ENCODE measurements at regions not wholly inside any gene's neighbourhood (a gene's known extent, or its start where the extent isn't known, plus 50 kb on each side); places are given as distances from the start of the nearest gene placed in this dataset.
A peak's percentile ranks its signal among the peaks of the same experiment; 100 is the strongest.

DNA sequence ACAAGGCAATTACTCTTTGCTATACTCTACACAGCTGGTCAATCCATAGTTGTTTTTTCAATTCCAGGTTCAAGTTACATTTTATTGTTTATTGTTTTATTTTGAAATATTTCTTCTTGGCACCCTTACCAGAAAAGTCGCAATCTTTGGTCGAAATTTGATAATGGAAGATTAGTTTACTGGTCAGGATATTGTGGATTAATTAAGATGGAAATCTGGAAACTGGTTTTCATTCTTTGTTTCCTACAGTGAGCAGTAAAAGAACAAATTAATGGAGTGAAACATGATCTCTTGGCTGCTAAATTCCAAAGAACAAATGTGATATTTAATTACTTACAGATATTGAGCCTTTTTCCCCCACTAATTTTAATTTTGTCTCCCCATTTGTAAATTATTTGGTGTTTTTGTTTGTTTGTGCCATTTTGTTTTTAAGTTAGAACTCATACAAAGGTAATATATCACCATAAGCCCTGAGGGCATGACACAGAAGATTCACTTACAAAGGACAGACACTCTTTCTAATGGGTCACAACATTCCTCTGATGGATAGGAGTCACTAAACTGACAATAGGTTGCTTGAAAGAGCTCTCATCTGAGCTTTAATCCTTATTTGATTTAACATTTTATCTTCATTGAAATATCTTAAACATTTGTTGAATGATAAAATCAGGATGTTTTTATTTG, 700.2 kb downstream of the KCNJ2 start:
- Histone ChIP-seq H3K9ac (ENCODE audit: low read length) (no peak overlapping the region), H3K4me3 (ENCODE audit: low read length) (no peak overlapping the region), H3K36me3 (ENCODE audit: control insufficient read depth, low read depth, low read length) (no peaks in the 10 kb centered on the region), H3K4me1 (ENCODE audit: control insufficient read depth, low read depth, low read length) (peaks cover 21% of the 10 kb centered on the region), H3K27ac (ENCODE audit: low read length) (peak overlapping the region; percentile 75), H3K9me3 (ENCODE audit: control insufficient read depth, low read depth, low read length) (no peaks in the 10 kb centered on the region), H3K27me3 (ENCODE audit: control insufficient read depth, insufficient read depth, low read length) (no peaks in the 10 kb centered on the region)

DNA sequence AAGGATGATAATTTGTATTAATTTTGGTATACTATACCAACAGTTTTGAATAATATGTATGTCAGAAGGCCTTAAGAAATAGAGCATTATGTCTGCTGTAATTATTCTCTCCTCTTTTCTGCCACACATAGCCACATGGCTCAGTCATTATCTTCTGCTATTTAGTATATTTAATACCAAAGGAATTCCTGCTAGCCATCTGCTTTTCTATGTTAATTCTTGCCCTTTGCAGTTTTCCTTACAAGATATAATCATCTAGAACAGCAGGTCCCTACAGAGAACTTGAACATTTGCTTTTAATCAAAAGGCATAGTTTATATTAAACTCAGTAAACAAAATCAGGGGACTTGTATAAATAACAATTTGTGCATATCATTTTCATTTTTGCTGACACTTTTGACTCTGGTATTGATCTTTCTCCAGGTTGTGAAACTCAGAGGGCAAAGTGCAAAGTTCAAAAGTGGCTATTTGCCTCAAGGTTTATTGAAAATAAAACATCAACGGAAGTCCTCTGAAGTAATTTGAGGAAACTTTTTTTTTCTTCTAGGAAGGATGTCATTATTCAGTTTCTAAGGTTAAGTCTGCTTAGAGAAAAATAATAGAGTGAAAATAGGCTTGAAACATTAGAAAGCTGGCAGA, 702.0 kb downstream of the KCNJ2 start:
- H3K27ac ChIP-seq (ENCODE audit: low read length), result no peak overlapping the region
- no peaks in the 10 kb centered on the region for H3K36me3 ChIP-seq (ENCODE audit: control insufficient read depth, low read depth, low read length)

DNA sequence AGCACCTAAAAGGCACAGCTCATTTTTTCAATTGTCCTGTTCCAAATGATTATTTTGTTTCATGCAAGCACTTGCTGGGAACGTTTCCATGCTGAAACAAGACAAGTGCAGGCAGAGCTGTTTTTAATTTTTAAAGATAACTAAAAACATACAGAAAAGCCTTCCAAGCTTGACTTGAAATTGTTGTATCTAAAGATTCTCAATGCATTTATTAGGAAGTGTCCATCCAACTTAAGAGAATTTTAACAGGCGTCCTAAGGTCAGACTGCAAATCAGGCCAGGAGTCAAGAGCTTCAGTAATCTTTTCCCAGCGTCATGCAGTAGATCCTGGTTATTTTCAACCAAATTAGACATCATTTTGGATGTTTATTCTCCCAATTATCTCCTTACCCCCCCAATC, 702.8 kb downstream of the KCNJ2 start:
- H3K9me3 ChIP-seq (ENCODE audit: control insufficient read depth, low read depth, low read length), result no peaks in the 10 kb centered on the region
- peaks cover 21% of the 10 kb centered on the region for H3K4me1 ChIP-seq (ENCODE audit: control insufficient read depth, low read depth, low read length)
- H3K36me3 ChIP-seq (ENCODE audit: control insufficient read depth, low read depth, low read length), result no peaks in the 10 kb centered on the region
- H3K9ac ChIP-seq (ENCODE audit: low read length), result no peak overlapping the region
- H3K4me3 ChIP-seq (ENCODE audit: low read length), result no peak overlapping the region
- no peak overlapping the region for H3K27ac ChIP-seq (ENCODE audit: low read length)
- H3K27me3 ChIP-seq (ENCODE audit: control insufficient read depth, insufficient read depth, low read length), result no peaks in the 10 kb centered on the region

More for the DNA sequence above, 702.0 kb downstream of the KCNJ2 start:
- peaks cover 21% of the 10 kb centered on the region for H3K4me1 ChIP-seq (ENCODE audit: control insufficient read depth, low read depth, low read length)
- H3K9ac ChIP-seq (ENCODE audit: low read length), result no peak overlapping the region
- H3K9me3 ChIP-seq (ENCODE audit: control insufficient read depth, low read depth, low read length), result no peaks in the 10 kb centered on the region
- no peaks in the 10 kb centered on the region for H3K27me3 ChIP-seq (ENCODE audit: control insufficient read depth, insufficient read depth, low read length)
- H3K4me3 ChIP-seq (ENCODE audit: low read length), result no peak overlapping the region

DNA sequence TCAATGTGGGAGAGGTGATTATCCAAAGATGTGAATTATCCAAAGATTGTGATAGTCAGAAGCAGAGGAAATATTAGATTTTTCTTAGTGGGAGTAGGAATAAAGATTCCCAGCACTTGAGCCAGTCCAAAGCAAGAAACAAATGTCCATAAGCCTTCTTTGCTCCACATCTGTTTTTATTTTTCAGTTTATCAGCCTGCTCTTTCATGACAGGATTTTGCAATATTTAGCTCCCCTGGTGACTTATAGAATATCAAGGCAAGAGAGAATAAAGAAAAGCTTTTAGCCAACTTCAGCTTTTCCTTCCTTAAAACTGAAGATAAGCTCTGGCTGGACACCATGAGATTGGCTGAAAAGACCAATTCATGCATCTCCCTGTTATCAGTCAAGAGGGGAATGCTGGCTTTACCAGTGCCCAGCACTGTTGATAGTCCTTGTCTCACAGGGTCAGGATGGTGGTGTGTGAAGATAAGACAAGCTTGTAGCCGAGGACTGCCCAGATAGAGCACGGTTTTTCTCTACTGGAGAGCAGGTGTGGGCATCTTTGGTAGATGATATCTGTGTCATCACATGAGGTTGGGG, 706.5 kb downstream of the KCNJ2 start:
- no peaks in the 10 kb centered on the region for H3K36me3 ChIP-seq (ENCODE audit: control insufficient read depth, low read depth, low read length)
- no peaks in the 10 kb centered on the region for H3K27me3 ChIP-seq (ENCODE audit: control insufficient read depth, insufficient read depth, low read length)
- H3K9me3 ChIP-seq (ENCODE audit: control insufficient read depth, low read depth, low read length), result no peaks in the 10 kb centered on the region
- H3K4me1 ChIP-seq (ENCODE audit: control insufficient read depth, low read depth, low read length), result peaks cover 7% of the 10 kb centered on the region
- no peak overlapping the region for H3K4me3 ChIP-seq (ENCODE audit: low read length)
- no peak overlapping the region for H3K27ac ChIP-seq (ENCODE audit: low read length)
- no peak overlapping the region for H3K9ac ChIP-seq (ENCODE audit: low read length)

DNA sequence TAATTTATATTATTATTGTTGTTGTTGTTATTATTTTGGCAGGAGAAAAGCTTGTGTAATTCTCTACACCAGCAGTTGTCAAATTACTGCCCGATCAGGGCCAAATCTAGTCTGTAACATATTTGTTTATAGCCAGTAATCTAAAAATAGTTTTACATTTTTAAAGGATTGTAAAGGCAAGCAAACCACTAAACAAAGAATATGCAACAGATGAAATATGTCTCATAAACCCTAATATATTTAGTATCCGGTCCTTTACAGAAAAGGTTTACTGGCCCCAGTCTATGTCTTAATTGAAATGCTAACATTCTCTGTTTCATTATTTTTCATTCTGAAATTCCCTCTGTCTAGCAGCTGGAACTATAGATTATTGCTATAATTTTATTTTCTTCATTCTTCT, 709.5 kb downstream of the KCNJ2 start:
- Histone ChIP-seq H3K4me1 (ENCODE audit: control insufficient read depth, low read depth, low read length) (no peaks in the 10 kb centered on the region), H3K36me3 (ENCODE audit: control insufficient read depth, low read depth, low read length) (no peaks in the 10 kb centered on the region), H3K9ac (ENCODE audit: low read length) (no peak overlapping the region), H3K27me3 (ENCODE audit: control insufficient read depth, insufficient read depth, low read length) (no peaks in the 10 kb centered on the region), H3K27ac (ENCODE audit: low read length) (no peak overlapping the region), H3K9me3 (ENCODE audit: control insufficient read depth, low read depth, low read length) (no peaks in the 10 kb centered on the region), H3K4me3 (ENCODE audit: low read length) (no peak overlapping the region)

DNA sequence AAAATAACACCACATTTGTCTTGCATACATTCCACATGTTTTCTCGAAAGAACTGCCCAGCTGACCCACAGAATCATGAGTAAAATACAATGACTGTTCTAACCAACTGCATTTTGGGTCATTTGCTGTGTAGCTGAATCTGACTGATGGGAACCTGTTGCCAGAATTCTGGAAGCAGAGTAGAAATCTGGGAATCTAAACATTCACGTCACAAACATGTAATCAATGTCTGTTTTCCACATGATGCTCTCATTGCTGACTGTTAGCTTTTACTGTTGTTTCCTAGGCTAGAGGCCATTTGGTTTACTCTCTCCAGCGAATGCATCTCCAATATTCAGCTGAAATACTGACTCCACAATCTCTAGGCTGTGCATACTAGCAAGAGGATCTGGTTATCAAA, 710.1 kb downstream of the KCNJ2 start:
- no peaks in the 10 kb centered on the region for H3K27me3 ChIP-seq (ENCODE audit: control insufficient read depth, insufficient read depth, low read length)
- no peaks in the 10 kb centered on the region for H3K36me3 ChIP-seq (ENCODE audit: control insufficient read depth, low read depth, low read length)
- no peak overlapping the region for H3K9ac ChIP-seq (ENCODE audit: low read length)
- no peaks in the 10 kb centered on the region for H3K4me1 ChIP-seq (ENCODE audit: control insufficient read depth, low read depth, low read length)
- no peaks in the 10 kb centered on the region for H3K9me3 ChIP-seq (ENCODE audit: control insufficient read depth, low read depth, low read length)
- H3K27ac ChIP-seq (ENCODE audit: low read length), result no peak overlapping the region
- H3K4me3 ChIP-seq (ENCODE audit: low read length), result no peak overlapping the region

DNA sequence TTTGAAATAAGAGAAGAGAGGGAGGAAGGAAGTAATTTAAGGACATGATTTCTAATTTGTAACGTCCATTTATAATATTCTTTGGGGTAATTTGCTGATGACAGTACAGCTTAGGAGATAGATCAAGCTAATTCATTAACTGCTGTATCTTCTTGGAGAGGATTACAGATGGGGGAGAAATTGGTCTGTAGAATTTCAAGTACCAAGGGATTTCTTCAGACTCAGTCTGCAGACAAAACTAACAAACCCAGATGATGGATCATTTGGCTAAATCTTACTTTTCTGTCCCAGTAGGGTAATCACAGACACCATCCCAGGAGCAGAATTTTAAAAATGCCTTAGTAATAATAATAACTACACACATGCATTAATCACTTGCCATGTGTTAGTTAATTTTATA, 711.8 kb downstream of the KCNJ2 start:
- Histone ChIP-seq H3K36me3 (ENCODE audit: control insufficient read depth, low read depth, low read length) (no peaks in the 10 kb centered on the region), H3K4me1 (ENCODE audit: control insufficient read depth, low read depth, low read length) (no peaks in the 10 kb centered on the region), H3K9me3 (ENCODE audit: control insufficient read depth, low read depth, low read length) (no peaks in the 10 kb centered on the region), H3K27me3 (ENCODE audit: control insufficient read depth, insufficient read depth, low read length) (no peaks in the 10 kb centered on the region), H3K4me3 (ENCODE audit: low read length) (no peak overlapping the region), H3K27ac (ENCODE audit: low read length) (no peak overlapping the region), H3K9ac (ENCODE audit: low read length) (no peak overlapping the region)

DNA sequence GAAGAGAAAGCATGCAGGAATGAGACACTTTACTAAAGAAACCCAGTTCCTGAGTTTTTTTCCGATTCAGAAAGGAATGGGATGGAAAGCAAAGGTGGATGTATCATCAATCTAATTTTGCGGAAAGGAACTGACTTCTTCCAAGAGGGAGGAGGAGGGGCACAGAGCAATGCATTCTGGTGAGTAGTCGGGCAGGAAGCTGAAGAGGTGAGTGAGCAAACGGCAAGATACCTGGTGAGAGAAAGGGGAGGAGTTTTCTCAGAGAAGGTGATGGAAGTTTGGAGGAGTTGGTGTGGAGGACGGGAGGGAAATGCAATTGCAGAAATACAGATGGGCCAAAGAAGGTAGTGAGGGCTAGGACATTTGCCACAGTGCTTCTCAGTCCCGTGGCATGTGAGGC, 713.2 kb downstream of the KCNJ2 start:
- Histone ChIP-seq H3K4me3 (ENCODE audit: low read length) (no peak overlapping the region), H3K27me3 (ENCODE audit: control insufficient read depth, insufficient read depth, low read length) (no peaks in the 10 kb centered on the region)

DNA sequence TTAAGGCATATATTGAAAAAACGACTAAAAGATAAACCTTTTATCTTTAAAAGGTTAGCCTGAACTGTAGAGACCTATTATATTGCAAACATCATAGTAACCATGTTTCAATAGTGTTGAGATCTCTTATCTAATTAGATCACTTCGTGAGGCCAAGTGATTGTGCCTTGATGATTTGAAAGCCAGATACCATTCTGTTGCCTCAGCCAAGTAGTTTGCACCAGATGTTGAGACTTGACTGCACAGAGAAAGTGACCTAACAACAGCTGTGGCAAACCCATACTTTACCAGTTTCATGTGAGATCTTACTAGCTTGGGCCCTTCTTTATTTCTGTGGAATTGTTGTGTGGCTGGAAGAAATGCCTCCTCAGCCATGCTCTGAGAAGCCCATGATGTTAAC, 717.3 kb downstream of the KCNJ2 start:
- H3K9me3 ChIP-seq (ENCODE audit: control insufficient read depth, low read depth, low read length), result no peaks in the 10 kb centered on the region
- no peak overlapping the region for H3K9ac ChIP-seq (ENCODE audit: low read length)
- H3K4me1 ChIP-seq (ENCODE audit: control insufficient read depth, low read depth, low read length), result no peaks in the 10 kb centered on the region
- no peak overlapping the region for H3K4me3 ChIP-seq (ENCODE audit: low read length)
- H3K27ac ChIP-seq (ENCODE audit: low read length), result no peak overlapping the region
- no peaks in the 10 kb centered on the region for H3K36me3 ChIP-seq (ENCODE audit: control insufficient read depth, low read depth, low read length)
- no peaks in the 10 kb centered on the region for H3K27me3 ChIP-seq (ENCODE audit: control insufficient read depth, insufficient read depth, low read length)

More for the DNA sequence above, 713.2 kb downstream of the KCNJ2 start:
- Histone ChIP-seq H3K9ac (ENCODE audit: low read length) (no peak overlapping the region), H3K9me3 (ENCODE audit: control insufficient read depth, low read depth, low read length) (no peaks in the 10 kb centered on the region), H3K27ac (ENCODE audit: low read length) (no peak overlapping the region), H3K36me3 (ENCODE audit: control insufficient read depth, low read depth, low read length) (no peaks in the 10 kb centered on the region), H3K4me1 (ENCODE audit: control insufficient read depth, low read depth, low read length) (no peaks in the 10 kb centered on the region)

DNA sequence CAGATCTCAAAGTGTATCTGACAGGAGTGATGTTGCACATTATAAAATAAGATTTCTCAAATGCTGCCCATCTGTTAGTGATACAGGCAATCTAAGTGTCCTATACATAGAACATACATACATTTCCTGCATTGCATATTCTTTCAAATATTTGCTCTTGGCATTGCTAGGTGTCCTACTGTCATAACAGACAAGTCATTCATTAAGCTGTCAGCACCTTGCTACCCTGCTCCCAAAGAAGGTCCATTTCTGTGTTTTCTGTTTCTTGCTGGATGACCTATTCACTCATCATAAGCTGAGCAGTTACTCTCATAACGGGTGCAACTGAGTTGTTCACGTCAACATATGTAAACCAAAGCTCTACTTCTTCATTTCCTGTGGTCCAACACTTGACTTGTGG, 719.0 kb downstream of the KCNJ2 start:
- Histone ChIP-seq H3K36me3 (ENCODE audit: control insufficient read depth, low read depth, low read length) (no peaks in the 10 kb centered on the region), H3K27me3 (ENCODE audit: control insufficient read depth, insufficient read depth, low read length) (no peaks in the 10 kb centered on the region), H3K9ac (ENCODE audit: low read length) (no peak overlapping the region), H3K9me3 (ENCODE audit: control insufficient read depth, low read depth, low read length) (no peaks in the 10 kb centered on the region), H3K27ac (ENCODE audit: low read length) (no peak overlapping the region), H3K4me3 (ENCODE audit: low read length) (no peak overlapping the region), H3K4me1 (ENCODE audit: control insufficient read depth, low read depth, low read length) (no peaks in the 10 kb centered on the region)

DNA sequence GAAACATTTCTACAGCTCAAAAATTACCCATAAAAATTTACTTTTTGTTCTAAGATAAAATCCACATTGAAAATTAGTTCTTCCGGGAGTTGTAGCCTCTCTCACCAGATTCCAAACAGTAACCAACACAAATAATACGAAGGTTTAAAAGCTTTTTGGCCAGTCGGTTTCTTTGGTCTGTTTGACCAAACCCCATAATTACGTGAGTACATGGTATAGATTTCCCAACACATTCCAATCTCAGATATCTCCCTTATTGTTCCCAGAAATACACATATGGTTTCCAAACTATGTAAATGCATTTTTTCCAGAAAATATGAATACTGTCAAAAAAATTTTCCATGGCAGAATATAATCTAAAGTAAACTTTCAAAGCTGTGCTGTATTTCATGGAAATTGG, 722.0 kb downstream of the KCNJ2 start:
- H3K4me3 ChIP-seq (ENCODE audit: low read length), result no peak overlapping the region
- H3K36me3 ChIP-seq (ENCODE audit: control insufficient read depth, low read depth, low read length), result no peaks in the 10 kb centered on the region
- no peaks in the 10 kb centered on the region for H3K4me1 ChIP-seq (ENCODE audit: control insufficient read depth, low read depth, low read length)
- no peaks in the 10 kb centered on the region for H3K9me3 ChIP-seq (ENCODE audit: control insufficient read depth, low read depth, low read length)
- H3K27ac ChIP-seq (ENCODE audit: low read length), result no peak overlapping the region
- H3K27me3 ChIP-seq (ENCODE audit: control insufficient read depth, insufficient read depth, low read length), result no peaks in the 10 kb centered on the region
- H3K9ac ChIP-seq (ENCODE audit: low read length), result no peak overlapping the region

DNA sequence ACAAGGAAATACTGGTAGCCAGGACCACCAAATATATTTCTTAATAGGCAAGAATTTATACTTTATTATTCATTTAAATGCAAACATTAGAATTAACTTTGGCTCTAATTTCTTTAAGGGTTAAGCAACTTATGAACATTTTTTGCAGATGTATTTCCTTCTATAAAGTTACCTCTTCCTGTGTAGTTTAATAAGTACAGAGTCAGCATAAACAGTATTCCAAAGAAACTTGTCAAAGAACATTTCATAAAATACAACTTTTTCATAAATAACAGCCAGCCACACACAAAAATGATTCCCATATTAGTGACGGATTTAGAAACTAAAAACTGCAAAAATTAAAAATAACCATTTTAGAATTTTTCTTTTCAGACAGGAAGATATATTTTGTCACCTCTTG, 723.2 kb downstream of the KCNJ2 start:
- H3K9me3 ChIP-seq (ENCODE audit: control insufficient read depth, low read depth, low read length), result no peaks in the 10 kb centered on the region
- H3K4me3 ChIP-seq (ENCODE audit: low read length), result no peak overlapping the region
- no peak overlapping the region for H3K9ac ChIP-seq (ENCODE audit: low read length)
- H3K27ac ChIP-seq (ENCODE audit: low read length), result no peak overlapping the region
- no peaks in the 10 kb centered on the region for H3K27me3 ChIP-seq (ENCODE audit: control insufficient read depth, insufficient read depth, low read length)
- H3K4me1 ChIP-seq (ENCODE audit: control insufficient read depth, low read depth, low read length), result peaks cover 7% of the 10 kb centered on the region
- H3K36me3 ChIP-seq (ENCODE audit: control insufficient read depth, low read depth, low read length), result no peaks in the 10 kb centered on the region

All from iPS-18a (cell line).